NCI-H2081 treated with DMSO at 0.1 percent for 48 hours (cell line): ENCODE measurements at regions not wholly inside any gene's neighbourhood (a gene's known extent, or its start where the extent isn't known, plus 50 kb on each side); places are given as distances from the start of the nearest gene placed in this dataset.
A peak's percentile ranks its signal among the peaks of the same experiment; 100 is the strongest.
"Not testable (repeated sequence)": the region's sequence is repeated elsewhere in the genome, so short reads cannot be mapped to it uniquely, and the experiment has no call there.

Experiments used
- DNase-seq: peaks from one replicate; lab custom pipeline; 2025; lab: John Stamatoyannopoulos, UW

DNA sequence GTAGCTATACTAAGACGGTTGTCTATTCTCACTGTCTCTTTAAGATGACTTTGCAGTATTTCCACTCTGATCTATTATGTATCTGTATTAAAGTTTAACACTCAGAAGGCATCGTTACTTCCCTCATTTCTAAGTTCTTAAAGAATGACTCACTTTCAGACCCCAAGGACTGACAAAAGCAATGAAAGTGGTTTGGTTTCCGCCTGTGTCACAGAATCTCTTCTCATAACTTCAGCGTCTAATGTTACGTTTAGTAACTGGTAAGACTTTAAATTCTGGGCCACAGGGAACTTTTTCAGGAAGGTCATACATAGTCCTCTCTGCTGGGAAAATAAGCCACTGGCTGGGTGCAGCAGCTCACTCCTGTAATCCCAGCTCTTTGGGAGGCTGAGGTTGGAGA is 892.0 kb upstream of the AUTS2 start:
- no peak for DNase-seq

DNA sequence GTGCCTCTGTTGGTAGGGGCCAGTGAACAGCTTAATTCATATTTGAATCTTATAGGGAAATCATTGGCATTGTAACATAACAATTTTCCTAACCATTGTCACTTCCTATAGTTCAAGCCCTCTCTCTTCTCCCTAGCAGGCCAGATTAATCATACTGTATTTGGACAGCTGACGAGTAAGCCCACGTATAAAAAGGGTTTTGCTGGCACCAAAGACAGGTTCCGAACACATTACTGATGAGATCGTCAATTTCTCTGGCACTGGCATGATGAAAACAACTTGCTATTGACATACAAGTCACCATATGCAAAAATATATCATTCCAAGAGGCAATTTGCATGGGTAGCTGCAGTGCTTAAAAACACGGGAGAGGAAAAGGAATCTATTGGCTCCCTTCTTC is 891.1 kb upstream of the AUTS2 start:
- DNase-seq: no peak

DNA sequence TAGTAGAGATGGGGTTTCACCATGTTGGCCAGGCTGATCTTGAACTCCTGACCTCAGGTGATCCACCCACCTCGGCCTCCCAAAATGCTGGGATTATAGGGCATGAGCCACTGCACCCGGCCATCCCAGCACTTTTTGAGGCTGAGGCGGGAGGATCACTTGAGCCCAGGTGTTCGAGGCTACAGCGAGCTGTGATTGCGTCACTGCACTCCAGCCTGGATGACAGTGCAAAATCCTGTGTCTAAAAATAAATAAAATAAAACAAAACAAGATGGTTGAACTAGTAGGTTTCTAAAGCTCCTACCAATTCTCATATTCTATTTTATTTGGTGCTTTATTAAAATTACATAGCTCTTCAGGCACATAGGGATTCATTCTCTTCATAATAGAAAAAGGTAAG is 890.3 kb upstream of the AUTS2 start:
- no peak for DNase-seq

DNA sequence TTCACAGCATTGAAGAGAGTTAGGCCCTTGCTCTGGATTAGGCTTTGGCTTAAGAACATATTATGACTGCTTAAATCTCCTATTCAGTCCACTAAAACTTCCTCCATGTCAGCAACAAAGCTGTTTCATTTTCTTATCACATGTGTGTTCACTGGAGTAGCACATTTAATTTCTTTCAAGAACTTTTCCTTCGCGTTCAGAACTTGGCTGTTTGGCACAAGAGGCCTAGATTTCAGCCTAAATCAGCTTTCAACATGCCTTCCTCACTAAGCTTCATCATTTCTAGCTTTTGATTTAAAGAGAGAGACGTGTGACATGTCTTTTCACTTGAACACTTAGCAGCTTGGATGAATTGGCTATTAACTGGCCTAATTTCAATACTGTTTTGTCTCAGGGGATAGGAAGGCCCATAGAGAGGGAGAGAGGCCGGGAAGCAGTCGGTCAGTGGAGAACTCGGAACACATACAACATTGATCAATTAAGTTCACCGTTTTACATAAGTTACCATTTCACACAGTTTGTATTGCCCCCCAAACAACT is 885.2 kb upstream of the AUTS2 start:
- DNase-seq: no peak

- not testable (repeated sequence) for DNase-seq
These were observed 884.1 kb upstream of the AUTS2 start for GRCh38 chr7:68714135-68714534.

GRCh38 chr7:68715907-68716306 is 882.4 kb upstream of the AUTS2 start:
- DNase-seq: no peak

DNA sequence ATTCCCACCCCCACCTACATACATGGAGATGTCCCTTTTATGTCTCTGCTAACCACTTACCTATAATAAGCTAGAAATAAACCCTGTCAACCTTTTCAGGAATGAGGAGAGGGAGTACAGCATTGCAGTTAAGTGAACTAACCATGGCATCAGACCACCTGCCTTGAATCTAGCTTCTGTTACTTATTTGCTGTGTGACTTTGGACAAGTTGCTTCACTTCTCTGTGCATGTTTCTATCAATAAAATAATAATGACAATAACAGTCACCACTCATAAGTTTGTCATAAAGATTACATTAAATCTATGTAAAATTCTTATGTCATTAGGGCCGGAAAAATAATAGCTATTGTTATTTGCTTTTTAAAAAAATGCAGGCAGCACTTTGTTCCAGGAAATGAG is 881.1 kb upstream of the AUTS2 start:
- no peak for DNase-seq

- DNase-seq: no peak
These were observed 880.2 kb upstream of the AUTS2 start for GRCh38 chr7:68718097-68718551.

GRCh38 chr7:68720697-68721096 is 877.6 kb upstream of the AUTS2 start:
- DNase-seq: no peak

- no peak for DNase-seq
These were observed 876.2 kb upstream of the AUTS2 start for GRCh38 chr7:68722044-68722443.

GRCh38 chr7:68724965-68725364 is 873.3 kb upstream of the AUTS2 start:
- no peak for DNase-seq

- DNase-seq: no peak
These were observed 872.2 kb upstream of the AUTS2 start for GRCh38 chr7:68725843-68726785.

DNA sequence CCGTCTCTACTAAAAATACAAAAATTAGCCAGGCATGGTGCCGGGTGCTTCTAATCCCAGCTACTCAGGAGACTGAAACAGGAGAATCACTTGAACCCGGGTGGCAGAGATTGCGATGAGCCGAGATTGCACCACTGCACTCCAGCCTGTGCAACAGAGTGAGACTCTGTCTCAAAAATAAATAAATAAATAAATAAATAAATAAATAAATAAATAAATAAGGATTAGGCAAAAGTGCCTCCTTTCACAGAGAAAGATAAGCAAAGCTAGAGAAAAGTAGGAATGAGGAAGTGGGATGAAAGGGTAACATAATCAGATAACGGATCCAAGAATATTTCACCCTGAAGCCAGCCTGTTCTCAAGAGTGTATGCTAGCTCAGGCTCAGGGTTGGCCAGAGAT is 869.6 kb upstream of the AUTS2 start:
- DNase-seq: not testable (repeated sequence)

DNA sequence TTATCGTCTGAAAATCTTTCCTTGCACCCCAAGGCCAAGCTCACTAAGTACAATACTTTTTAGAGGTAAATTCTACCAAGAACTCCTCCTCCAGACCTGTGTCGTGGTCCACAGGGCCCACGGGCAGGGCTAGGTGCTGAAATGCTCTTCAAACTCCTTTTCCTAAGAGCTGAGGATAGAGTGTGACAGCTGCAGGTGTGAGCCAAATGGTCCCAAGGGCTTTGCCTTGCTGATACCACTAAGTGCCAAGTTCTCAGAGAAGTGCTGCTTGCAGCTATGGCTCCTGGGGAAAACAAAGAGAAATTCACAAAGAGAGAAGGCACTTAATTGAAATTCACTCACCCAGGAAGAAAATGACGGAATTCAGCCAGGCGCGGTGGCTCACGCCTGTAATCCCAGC is 868.9 kb upstream of the AUTS2 start:
- DNase-seq: no peak

DNA sequence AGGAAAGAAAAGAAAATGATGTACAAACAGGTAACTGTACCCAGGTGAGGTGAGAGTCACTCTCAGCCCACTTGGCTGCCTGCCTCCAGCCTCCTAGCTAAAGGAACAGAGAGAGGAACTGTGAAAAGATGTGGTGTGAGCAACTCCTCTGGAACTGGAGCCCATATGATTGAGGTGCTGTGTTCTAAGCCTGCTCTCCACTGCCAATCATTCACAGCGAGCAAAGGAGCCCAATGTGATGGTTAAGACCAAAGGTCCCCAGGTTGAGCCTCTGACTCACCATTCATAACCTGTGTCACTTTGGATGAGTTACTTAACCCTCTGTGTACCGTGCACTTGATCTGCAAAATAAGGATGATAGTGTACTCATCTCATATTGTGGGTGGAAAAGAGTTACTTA is 868.1 kb upstream of the AUTS2 start:
- DNase-seq: no peak

DNA sequence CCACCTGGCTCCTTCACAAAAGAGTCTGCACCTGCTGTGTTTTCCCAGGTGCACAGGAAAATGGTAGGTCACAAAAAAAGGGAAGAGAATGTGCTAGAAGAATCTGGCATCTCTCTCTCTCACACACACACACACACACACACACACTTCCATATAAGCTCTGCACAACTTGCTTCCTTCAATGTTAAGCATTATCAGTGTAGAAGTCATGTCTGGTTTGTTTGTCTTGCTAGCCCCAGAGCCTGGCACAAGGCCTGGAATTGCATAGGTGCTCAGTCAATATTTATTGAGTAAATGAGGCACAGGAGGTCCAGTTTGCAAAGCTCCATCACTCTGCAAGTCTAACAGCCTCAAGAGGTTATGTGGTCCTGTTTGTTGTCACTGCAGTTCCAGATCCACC is 867.3 kb upstream of the AUTS2 start:
- DNase-seq: peak; percentile 78

- DNase-seq: no peak
These were observed 864.8 kb upstream of the AUTS2 start for GRCh38 chr7:68733219-68734153.

DNA sequence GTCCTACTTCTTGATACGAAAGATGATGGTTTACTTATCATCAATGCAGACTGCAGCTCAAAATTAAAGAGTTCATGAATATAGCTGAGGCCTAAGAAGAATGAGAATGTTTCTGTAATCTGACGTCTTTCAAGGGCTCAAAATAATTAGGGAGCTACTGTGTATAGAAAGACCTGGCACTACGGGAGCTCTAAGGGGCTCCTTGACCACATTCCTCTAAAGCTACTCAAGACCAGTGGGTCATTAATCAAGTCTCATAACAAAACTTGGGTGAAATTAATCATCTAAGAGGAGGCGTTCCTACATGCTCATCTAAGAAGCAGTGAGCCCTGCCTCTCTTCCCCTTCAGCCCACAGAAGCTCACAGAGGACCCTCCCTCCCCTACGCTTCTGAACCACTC is 863.8 kb upstream of the AUTS2 start:
- DNase-seq: no peak

GRCh38 chr7:68739306-68739705 is 859.0 kb upstream of the AUTS2 start:
- no peak for DNase-seq

- no peak for DNase-seq
These were observed 854.2 kb upstream of the AUTS2 start for GRCh38 chr7:68744036-68744435.

- DNase-seq: no peak
These were observed 849.1 kb upstream of the AUTS2 start for GRCh38 chr7:68748934-68749900.
